HG03457 (cell line): ENCODE measurements at regions not wholly inside any gene's neighbourhood (a gene's known extent, or its start where the extent isn't known, plus 50 kb on each side); places are given as distances from the start of the nearest gene placed in this dataset.
A peak's percentile ranks its signal among the peaks of the same experiment; 100 is the strongest.

Experiments
- ATAC-seq: cut with Tn5 transposase; IDR thresholded peaks from one replicate; pipeline ENCODE4 v1.9.1; 2021; ENCODE audit warnings: moderate number of reproducible peaks; ENCODE audit not compliant: unreplicated experiment

GRCh38 chr1:239436286-239436685 is 49.9 kb downstream of the CHRM3 start:
- no peak for ATAC-seq

GRCh38 chr1:239437822-239438221 is 51.5 kb downstream of the CHRM3 start:
- no peak for ATAC-seq

GRCh38 chr1:239438891-239439290 is 52.5 kb downstream of the CHRM3 start:
- ATAC-seq: no peak

- no peak for ATAC-seq
Measured at GRCh38 chr1:239443361-239443760, 57.0 kb downstream of the CHRM3 start.

- no peak for ATAC-seq
Measured at GRCh38 chr1:239446611-239447010, 60.2 kb downstream of the CHRM3 start.

- no peak for ATAC-seq
Measured at GRCh38 chr1:239448911-239449310, 62.5 kb downstream of the CHRM3 start.

GRCh38 chr1:239455743-239456142 is 69.4 kb downstream of the CHRM3 start:
- ATAC-seq: no peak

GRCh38 chr1:239456788-239457187 is 70.4 kb downstream of the CHRM3 start:
- ATAC-seq: no peak

GRCh38 chr1:239457491-239458143 is 71.2 kb downstream of the CHRM3 start:
- ATAC-seq: peak; percentile 47

GRCh38 chr1:239458144-239458500 is 71.8 kb downstream of the CHRM3 start:
- peak; percentile 79 for ATAC-seq

GRCh38 chr1:239467730-239468129 is 81.4 kb downstream of the CHRM3 start:
- ATAC-seq: no peak

GRCh38 chr1:239478069-239478468 is 91.7 kb downstream of the CHRM3 start:
- no peak for ATAC-seq

GRCh38 chr1:239483391-239483790 is 97.0 kb downstream of the CHRM3 start:
- no peak for ATAC-seq

- ATAC-seq: no peak
Measured at GRCh38 chr1:239493811-239494414, 107.5 kb downstream of the CHRM3 start.

- ATAC-seq: no peak
Measured at GRCh38 chr1:239505094-239505493, 118.7 kb downstream of the CHRM3 start.

- no peak for ATAC-seq
Measured at GRCh38 chr1:239507826-239508225, 121.5 kb downstream of the CHRM3 start.

- ATAC-seq: no peak
Measured at GRCh38 chr1:239511875-239512274, 125.5 kb downstream of the CHRM3 start.

- ATAC-seq: no peak
Measured at GRCh38 chr1:239516579-239516978, 130.2 kb downstream of the CHRM3 start.

GRCh38 chr1:239526391-239526790 is 140.0 kb downstream of the CHRM3 start:
- no peak for ATAC-seq

GRCh38 chr1:239527051-239527693 is 140.8 kb downstream of the CHRM3 start:
- ATAC-seq: no peak

GRCh38 chr1:239536165-239536849 is 149.9 kb downstream of the CHRM3 start:
- ATAC-seq: no peak

GRCh38 chr1:239537795-239538194 is 151.4 kb downstream of the CHRM3 start:
- ATAC-seq: no peak
